Stimulated activated CD8-positive, alpha-beta memory T cell treated with anti-CD3 and anti-CD28 coated beads, Interleukin-15, amount 100 ng/mL, for 4 hours (primary cell): ENCODE measurements at regions not wholly inside any gene's neighbourhood (a gene's known extent, or its start where the extent isn't known, plus 50 kb on each side); places are given as distances from the start of the nearest gene placed in this dataset.

Experiments used
- DNase-seq, 2 donors: peaks; one replicate each; pipeline ENCODE4 v3.0.0-alpha.2; 2020; ENCODE audit warnings: low read depth in 2 of 2

GRCh38 chr6:113739041-113739655 is 118.0 kb upstream of the MARCKS start:
- no peak for DNase-seq

DNA sequence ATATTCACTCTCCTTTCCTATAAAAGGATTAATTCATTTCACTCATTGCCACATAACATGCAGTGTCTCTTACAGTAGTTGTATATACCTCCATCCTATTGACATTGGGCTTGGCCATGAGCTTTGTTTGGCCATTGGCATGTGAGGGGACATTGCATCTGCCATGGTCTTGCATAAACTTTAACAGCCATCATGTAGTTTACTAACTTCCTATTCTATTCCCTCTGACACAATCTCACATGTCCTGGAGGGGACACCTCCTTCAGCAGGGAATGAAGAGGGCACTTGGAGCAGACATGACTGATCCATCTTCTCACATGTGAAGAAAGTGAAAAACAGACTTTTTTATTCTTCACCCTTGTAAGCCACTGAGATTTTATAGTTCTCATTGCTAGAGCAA is 115.5 kb upstream of the MARCKS start:
- no peak for DNase-seq

DNA sequence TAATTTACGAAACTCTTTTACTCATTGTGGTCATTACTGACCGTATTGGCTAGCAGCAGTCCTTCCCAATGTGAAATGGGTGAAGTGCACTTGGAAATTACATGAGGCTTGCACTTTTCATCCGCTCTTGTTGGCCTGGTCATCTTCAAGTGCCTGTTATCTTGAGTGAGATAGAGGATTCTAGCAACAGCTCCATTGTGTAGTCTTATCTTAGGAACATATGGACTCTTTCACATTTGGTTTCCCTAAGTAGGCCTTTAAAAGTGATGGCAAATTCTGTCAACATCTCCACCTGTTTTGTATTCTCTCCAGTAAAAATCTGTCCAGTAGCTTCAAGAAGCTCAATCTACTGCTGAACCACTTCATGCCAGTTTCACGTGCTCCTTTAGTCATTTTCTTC is 114.8 kb upstream of the MARCKS start:
- DNase-seq, result no peak

DNA sequence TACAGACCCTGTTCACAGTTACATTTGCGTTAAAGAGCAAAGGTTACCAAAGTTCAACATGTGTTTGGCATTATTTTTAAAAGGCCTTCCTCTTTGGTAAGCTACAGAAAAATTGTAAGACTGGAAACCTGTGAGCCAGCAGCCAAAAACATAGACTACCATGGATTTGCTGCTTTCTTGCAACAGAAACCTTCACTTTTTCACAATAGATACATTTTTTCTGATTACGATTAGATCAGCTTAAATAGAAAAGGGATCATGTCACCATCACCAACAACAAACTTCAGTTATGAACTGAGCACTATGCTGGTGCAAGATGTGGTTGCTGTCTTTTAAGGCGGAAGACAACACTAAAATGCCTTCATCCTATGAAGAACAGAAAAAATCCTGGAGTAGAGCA is 112.3 kb upstream of the MARCKS start:
- no peak for DNase-seq

- no peak for DNase-seq
Measured at GRCh38 chr6:113750151-113750855, 106.8 kb upstream of the MARCKS start.

DNA sequence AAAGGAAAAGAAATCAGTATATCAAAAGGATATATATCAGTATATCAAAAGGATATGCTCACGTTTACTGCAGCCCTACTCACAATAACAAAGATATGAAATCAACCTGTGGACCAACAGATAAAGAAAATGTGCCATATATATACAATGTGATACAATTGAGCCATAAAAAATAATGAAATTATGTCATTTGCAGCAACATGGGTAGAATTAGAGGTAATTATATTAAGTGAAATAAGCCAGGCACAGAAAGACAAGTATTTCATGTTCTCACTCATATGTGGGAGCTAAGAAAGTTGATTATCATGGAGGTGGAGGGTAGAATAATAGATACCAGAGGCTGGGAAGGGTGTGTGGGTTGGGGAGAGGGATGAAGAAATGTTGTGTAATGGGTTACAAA is 102.9 kb upstream of the MARCKS start:
- DNase-seq, result no peak

DNA sequence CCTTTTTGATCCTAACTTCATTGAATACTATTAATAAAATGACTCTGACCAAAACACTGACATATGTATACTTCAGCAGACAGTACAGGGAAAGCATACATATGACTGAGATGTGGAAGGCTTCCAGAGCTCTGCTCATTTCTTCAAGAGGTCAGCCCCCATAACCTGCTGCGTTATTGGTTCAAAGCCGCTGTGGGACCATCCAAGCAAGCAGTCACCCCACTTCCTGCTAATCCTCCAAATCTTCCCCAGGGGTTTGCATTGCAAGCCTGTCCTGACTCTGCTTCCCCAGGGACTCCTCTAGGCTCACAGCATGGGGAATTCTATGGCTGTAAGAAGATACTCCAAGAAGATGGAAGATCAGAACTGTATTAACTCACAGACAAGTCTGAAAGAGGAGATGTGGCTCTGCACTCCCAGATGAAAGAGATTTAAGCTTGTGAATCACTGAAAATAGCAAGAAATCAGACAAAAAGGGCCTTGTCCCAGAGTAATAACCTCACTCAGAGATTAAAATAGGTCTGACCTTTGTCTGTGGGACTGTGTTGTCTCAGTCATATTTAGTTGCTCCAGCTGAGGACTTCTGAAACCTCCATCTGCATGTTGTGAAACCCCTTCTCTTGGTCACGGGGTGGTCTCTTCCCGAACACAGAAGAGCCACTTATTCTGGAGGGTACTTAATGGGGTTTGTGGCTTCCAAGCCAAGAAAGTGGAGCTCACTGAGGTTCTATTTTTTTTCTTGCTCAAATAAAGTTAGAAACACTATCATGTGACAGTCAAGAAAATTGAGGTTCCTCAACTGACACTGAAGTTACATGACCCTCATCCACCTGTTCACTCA is 101.5 kb upstream of the MARCKS start:
- DNase-seq, result no peak

GRCh38 chr6:113756290-113756665 is 100.9 kb upstream of the MARCKS start:
- DNase-seq, result no peak

DNA sequence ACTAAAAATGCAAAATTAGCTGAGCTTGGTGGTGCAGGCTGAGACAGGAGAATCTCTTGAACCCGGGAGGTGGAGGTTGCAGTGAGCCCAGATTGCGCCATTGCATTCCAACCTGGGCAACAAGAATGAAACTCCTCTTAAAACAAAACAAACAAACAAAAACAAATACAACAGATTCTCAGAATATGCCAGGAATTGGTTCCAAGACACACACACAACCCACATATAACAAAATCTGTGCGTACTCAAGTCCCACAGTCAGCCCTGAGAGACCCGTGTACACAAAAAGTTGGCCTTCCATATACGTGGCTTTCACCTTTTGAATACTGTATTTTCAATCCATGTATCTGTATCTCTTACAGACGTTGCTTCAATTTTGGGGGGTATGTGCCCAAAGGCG is 98.9 kb upstream of the MARCKS start:
- DNase-seq, result no peak

GRCh38 chr6:113758826-113759574 is 98.1 kb upstream of the MARCKS start:
- no peak for DNase-seq

GRCh38 chr6:113762641-113763040 is 94.5 kb upstream of the MARCKS start:
- DNase-seq, result no peak

DNA sequence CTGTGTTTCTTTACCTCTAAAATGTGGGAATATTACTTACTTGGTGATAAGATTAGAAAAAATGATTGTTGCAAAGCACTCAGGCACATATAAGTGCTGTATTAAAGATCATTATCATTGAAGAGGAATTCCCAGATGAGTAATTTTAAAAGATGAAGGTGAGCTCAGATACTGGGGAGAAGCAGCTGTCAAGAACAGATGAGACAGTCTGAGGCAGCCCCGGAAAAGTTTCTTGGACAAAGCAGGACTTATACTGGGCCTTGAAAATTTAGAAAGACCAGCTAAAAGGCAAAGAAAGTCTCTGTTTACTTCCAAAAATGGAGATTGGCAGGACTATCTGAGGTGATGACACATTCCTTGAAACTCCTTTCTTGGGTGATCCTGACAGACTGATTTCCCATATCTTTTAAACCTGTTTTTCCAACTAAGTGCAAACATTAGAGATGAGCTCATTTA is 93.8 kb upstream of the MARCKS start:
- no peak for DNase-seq

DNA sequence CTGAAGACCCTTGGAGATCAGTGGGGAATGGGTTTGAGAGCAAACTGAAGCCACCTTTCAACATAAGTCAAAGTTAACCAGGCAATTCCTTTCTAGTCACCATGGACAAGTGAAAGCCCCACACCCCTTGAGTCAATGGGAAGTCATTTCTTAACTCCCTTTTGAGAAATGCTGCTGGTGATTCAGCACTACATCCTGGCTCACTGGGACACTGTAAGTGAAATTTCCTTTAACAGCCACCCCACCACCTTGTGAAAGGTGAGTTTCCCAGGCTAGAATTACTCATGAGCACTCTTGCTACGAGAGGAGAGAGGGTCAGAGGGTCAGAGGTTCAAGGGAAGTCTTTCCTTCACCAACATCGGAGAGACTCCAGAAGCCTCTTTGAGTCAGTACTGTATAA is 93.3 kb upstream of the MARCKS start:
- no peak for DNase-seq

- no peak for DNase-seq
Measured at GRCh38 chr6:113765909-113766308, 91.2 kb upstream of the MARCKS start.

- DNase-seq, result no peak
Measured at GRCh38 chr6:113767985-113768384, 89.2 kb upstream of the MARCKS start.

DNA sequence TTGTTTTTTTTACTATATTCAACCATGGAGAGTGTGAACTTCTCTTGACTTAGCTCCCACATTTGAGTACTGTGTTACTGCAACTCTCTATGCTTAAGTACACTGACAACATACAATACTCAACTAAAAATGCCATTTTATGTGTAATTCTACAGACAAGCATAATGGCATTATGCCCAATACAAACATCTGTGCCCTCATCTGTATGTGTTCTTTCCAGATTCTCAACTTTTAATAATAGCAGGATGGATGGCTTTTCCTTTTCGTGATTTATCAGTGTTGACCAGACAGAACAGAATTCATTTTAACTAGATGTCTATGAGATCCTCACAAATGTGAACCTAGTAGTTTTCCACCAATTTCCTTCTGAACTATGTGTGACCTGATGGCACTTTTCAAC is 84.2 kb upstream of the MARCKS start:
- no peak for DNase-seq

- no peak for DNase-seq
Measured at GRCh38 chr6:113774127-113774825, 82.9 kb upstream of the MARCKS start.

DNA sequence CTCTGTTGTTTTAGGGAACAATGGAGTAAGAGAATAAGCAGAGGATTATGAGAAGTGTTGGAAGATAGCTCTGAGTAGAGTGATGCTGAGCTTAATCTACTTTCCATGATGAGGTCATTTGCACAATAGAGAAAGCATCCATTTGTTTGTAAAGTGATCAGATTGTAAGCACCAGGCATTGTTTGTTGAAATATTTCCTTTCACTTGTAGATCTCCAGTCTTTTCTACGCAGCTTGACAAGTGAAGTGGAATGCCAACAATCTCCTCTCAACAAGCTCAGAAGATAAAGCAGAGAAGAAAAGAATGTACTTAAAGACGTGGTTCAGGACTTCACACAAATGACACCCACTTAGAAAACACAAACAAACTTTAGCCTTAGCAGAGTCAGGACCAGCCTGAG is 80.1 kb upstream of the MARCKS start:
- no peak for DNase-seq

DNA sequence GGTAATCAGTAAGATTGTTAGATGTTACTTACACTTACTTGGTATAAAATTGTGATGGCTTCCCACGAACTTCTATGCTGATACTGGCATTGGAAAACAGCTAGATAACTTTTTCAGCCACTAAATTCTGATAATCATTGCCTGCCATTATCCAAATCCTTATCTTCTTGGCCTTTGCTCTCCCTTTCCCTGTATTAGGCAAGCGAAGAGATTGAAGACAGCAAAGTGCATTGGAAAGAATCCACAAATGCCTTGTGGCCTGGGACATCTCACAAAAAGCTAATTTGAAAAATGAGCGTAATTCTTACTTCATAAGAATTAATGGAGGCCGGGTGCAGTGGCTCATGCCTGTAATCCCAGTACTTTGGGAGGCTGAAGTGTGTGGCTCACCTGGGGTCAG is 79.5 kb upstream of the MARCKS start:
- no peak for DNase-seq

- no peak for DNase-seq
Measured at GRCh38 chr6:113779656-113780055, 77.5 kb upstream of the MARCKS start.

- no peak for DNase-seq
Measured at GRCh38 chr6:113782636-113783035, 74.5 kb upstream of the MARCKS start.

GRCh38 chr6:113786168-113786567 is 71.0 kb upstream of the MARCKS start:
- no peak for DNase-seq
